Embryonic facial prominence (tissue), 1 donor: ENCODE measurements at regions not wholly inside any gene's neighbourhood (a gene's known extent, or its start where the extent isn't known, plus 50 kb on each side); places are given as distances from the start of the nearest gene placed in this dataset.

Experiments
- DNase-seq: peaks from one replicate; pipeline ENCODE4 v3.0.0-alpha.2; 2016; ENCODE audit errors: extremely low spot score

DNA sequence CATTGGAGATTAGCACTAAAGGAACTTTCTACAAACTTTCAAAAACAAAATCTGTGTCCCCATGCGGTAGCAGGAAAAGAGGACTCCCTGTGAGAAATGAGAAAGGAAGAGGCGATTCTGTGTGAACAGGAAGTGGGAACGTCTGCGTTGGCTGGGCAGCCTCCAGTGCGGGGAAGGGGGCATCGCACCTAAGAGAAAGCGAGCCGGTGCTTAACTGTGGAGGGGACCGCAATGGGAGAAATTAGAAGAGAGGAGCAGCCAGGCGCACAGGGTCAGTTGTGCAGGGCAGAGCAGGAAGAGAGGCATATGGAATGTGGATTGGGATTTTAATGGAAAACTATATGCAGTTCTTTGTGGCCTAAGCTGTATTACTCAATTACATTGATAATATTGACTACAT lies 77.4 kb upstream of the DOCK9 start:
- no peak for DNase-seq

DNA sequence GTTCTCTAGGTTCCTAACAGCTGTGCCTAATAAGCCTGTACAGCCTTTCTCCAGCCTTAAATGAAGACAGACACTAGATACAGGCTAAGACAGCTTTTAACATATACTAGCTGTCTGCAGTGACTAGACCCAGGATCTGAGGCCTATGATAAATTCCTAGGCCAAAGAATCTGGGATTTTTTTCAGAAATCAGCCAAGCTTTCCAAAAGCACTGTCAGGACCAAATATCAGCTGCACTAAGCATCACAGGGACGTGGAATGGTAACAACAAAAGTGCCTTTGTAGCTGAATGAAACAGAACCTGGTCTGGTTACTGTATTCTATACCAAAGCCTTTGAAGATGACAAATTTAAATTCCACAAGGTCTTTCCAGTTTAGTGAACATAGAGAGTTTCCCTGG lies 77.9 kb upstream of the DOCK9 start:
- DNase-seq: no peak

DNA sequence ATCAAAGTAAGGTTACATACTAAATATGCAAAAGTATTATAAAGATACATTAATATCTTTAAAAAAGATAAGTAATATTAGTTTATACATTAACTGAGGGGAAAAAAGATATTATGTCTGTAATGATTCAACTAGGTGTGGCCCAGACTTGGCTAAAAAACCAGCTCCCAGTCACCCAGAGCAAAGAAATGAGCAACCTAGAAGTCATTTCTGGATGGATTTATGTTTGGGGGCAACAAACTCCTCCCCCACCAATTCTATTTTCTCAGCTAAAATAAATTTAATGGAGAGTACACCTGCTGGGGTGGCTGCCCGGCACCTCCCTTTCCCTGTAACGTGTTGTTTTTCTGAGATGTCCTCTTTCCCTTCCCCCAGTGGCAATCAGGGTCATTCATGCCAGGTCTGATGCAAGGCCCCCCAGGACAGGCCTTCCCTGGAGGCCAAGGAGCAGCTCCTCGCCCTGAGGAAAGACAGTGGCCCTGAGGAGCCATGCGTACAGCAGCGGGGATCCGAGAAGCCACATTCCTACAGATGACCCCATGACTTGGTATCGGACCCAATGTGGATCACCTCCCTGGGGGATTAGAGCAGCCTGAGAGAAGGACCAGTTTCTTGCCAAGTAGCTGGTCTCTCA lies 78.6 kb upstream of the DOCK9 start:
- DNase-seq: no peak

DNA sequence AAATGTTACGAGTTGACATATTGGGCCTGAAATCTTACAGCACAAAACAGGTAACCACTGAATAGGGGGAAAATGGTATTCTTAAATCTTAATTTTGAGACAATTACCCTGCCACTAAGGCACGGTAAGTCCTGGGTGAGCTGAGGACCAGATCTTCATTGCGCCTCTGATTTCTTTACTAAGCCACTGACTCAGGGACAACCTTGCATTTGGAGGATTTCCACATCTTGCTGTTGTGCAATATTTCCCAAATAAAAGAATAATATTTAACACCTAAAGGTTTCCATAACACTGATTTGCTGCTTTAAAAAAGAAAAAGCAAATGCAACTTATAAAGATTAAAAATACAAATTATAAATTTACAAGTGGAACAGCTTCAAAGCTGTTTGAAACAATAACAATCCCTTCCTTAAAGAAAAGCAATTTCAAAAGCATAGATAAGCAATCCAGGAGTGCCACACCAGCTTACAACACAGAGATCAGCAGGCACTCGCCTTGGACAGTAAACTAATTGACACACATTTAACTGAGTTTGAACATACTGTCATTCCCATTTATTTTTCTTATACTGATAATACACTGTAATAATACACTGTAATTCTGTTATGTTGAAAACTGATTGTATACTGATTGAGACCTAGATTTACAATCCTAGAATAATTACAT lies 79.6 kb upstream of the DOCK9 start:
- no peak for DNase-seq

DNA sequence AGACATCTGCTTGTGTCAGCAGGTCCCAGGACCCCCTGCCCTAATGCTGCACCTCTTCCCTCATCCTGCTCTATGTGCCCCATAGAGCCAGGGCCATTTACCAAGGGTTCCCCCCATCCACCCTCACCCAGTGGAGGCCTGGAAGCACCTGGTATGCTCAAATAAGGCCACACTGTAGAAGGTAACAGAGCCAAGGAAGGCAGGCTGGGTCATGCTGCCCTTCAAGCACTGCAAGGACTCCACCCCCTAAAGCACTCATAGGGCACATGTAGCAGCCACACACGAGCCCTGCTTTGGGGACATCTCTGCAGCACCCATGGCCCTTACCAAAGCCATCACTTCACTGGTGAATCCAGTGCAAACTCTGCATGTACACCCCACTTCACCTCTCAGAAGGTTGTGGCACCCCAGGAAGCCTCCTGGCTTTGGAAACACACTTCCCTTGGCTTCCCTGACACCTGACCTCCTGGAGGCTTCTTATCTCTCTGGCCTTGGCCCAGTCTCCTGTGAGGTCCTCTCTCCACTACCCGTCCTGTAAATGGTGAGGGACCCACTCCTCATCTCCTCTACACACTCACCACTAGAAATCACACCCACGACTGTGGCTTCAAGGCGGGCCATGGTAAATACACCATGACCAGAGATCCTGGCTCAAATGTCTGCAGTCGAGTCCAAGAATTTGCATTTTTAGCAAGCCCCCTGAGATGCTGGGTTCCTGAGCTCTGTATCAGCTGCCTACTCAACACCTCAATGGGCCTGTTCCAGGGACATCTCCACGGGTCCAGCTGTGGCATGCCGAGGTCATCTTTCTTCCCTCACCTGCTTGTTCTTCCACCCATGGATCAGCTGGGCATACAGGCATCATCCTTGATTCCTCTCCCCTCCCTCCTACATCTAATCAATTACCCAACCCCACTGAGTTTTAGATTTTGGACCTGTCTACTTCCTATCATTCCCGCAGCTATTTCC lies 80.9 kb upstream of the DOCK9 start:
- no peak for DNase-seq

DNA sequence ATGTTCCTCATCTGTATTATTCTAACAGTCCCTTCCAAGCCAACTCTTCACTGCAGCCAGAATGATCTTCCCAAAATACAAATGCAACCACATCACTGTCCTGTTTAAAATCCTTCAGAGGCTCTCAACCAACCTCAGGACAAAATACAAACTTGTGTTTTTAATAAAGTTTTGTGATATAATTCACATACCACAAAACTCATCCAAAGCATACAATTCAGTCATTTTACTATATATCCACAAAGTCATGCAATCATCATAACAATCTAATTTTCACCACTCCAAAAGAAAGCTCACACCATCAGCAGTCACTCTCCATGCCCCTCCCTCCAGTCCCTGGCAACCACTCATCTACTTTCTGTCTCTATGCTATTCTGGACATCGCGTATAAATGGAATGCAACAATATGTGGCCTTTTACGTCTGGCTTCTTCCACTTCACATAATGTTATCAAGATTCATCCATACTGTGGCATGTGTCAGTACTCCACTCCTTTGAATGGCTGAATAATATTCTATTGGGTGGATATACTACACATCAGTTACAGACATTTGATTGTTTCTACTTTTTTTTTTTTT lies 81.7 kb upstream of the DOCK9 start:
- DNase-seq: no peak

DNA sequence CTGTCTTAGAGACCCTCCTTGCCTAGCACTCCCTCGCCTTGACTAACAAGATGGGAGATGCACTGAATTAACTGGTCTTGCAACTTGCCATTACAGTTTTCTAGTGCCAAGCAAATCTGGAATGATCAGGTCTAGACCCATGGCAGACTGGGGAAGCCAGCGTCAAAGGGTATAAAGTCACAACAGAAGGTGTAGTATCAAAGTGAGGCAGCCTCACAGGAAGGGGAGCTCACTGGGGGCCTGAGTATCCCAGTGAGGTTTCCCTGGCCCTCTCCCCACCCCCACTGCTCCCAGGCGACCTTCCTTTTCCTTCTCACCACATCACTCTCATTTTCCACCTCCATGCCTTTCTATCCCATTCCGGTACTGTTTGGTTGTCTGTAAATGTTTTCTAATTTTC lies 83.5 kb upstream of the DOCK9 start:
- DNase-seq: no peak

DNA sequence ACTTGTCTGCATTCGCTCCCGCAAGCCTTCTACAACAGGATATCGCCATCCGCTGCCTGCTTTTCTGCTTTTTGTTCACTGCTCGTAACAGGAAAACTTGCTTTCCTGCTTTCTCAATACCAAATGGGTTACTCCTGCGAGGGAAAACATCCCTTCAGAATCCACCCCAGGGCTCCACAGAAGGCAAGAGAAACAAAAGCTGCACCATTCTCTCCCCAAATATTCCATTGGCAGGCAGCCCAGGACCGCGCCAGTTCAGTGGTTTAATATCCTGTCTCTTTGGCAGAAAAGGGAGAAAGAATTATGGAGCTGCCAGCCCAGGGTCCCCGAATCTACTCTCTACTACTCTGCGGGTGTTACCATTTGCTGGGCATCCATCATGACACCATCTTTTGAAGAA lies 84.7 kb upstream of the DOCK9 start:
- DNase-seq: no peak

DNA sequence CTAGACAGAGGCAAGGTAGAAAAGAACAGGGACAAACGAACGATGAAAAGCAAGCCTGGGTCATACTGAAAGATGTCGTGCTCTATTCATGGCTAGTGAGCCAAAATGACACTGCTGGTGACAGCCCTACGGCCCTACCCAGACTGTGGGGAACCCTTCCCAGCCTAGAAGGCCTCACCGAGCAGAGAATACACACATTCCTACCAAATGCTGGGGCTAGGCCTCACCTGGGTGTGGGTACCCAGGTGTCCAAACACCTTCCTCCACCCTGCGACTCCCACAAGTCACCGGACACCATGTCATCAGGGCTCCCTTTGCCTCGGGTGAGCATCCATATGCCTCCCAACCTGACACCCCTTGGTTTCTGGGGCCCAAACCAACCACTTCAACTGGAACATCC lies 85.3 kb upstream of the DOCK9 start:
- no peak for DNase-seq

DNA sequence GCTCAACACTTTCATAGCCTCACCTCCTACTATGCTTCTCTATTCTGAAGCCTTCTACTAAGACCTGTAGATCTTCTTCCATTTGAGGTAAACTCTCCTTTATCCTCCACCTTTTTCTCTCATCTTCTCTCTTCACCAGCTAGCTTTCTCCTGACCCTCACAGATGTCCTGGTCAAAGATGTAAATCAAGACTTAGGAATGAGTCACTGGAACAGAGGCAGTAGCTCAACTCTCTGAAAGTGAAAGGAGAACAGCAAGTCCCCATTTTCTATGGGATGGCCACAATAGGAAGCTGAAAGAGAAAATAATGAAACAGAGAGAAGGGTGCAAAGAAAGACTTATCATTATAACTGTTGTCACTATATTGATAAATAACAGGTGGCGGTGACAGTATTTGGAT lies 86.1 kb upstream of the DOCK9 start:
- no peak for DNase-seq

DNA sequence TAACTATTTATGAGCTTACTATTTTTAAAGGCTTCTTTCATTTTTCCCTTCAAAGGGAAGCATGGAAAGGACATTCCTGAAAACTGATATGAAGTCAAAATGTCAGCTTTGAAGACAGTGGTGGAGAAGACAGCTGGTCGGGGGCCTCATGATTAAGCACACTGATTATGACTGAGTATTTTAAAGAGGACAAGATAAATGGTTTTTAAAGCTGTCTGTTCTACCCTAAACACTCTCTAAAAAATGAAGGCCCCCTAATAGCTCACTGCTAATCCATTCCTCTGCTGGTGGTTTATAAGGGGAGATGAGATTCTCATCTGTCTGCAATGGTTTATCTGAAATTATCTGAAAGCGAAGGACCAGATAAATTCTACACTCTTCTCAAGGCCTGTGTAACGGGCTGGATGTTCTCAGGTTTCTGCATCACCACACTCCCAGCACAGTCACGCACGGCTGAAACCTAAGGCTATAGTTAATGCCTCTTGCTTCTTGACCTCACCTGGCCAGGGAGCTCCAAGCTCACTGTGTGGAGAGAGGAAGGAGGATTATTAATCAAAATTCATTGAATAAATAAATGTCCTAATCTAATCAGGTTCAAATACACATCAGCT lies 86.9 kb upstream of the DOCK9 start:
- no peak for DNase-seq

DNA sequence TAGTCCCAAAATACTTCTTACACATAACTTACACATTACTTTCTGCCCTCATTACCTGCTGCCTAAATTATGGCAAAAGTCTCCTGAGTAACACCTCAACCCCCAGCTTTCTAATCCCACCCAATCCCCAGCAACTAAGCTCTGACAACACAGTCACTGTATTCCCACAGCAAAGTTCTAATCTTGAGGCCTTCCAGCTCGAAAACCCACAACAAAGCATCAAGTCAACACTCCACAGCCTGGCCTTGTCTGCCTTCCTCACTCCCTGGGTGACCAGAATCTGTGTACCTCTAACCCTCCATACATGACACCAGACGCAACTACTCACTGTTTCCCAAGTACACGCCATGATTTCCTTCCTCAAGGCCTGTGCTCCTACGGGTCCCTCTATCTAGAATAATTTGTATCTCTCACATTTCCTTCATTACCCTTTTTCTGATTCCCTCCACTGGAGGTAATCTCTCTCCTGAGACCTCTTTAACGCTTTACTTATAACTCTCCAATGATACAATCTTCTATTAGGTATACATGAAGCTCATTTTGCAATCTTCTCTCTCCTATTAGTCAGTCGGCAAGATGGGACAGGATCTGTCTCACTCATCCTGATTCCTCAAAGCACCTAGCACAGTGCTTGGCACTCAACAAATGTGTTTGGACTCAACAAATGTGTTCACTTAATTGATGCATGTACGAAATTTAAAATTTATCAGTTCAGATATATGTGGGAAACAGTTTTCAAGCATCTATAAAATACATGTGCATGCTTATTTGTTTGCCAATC lies 87.6 kb upstream of the DOCK9 start:
- DNase-seq: no peak

DNA sequence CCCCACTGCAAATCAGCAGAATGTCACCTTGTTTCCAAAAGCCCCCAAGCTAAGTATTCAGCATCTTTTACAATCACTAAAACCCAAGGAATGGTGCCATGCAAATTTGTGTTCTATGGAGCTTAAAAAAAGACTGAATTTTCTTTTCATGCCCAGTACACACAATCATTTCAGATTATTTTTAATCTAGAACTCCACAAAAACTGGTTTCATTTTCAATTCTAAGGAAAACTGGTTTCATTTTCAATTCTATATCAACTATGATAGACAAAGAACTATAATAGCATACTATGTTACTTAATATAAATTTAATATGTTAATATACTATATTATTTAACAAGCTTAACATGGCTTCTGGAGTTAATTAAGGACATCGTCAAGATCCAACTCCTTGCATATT lies 88.4 kb upstream of the DOCK9 start:
- no peak for DNase-seq

DNA sequence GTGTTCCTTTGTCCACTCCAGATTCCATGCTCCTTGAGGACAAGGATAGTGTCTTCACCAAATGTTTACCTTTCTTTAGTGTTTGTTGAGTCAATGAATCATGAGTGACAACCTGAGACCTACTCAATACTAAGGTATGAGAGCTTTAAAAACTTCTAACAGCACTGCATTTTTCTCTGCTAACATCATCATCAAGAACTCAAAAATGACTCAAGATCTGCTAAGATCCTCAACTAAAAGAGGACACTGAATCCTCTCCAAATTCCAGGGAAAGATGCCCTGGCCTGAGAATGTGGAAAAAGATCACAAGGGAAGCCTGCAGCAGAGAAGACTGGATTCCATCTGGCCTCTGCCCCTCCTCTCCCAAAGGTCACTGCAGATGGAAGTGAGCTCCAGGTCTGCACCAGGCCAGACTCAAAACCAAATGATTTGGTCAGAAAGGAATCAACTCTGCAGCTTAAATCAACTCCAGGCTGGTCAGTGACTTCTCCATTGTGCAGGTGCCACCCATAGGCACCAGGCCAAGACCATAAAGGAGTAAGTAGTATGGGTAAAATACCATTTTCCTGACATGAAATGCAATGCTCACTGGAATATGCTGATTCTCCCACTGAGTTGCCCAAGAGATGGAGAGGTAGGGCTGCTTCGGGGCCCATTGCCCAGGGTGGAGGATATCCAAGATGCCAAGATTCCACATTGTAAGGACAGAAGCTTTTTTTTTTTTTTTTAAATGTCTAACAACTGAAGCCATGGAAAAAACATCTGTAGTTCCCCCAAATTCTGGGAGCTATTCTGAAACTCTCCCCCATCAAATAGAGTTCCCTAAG lies 89.5 kb upstream of the DOCK9 start:
- no peak for DNase-seq

DNA sequence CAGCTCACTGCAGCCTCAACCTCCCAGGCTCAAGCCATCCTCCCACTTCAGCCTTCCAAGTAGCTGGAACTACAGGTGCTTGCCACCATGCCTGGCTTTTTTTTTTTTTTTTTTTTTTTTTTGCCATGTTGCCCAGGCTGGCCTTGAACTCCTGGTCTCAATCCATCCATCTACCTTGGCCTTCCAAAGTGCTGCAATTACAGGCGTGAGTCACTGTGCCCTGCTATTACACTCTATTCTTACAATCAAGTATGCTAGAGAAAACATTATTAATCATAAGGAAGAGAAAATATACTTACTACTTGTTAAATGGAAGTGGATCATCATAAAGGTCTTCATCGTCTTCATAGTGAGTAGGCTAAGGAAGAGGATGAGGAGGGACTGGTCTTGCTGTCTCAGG lies 93.3 kb upstream of the DOCK9 start:
- no peak for DNase-seq

DNA sequence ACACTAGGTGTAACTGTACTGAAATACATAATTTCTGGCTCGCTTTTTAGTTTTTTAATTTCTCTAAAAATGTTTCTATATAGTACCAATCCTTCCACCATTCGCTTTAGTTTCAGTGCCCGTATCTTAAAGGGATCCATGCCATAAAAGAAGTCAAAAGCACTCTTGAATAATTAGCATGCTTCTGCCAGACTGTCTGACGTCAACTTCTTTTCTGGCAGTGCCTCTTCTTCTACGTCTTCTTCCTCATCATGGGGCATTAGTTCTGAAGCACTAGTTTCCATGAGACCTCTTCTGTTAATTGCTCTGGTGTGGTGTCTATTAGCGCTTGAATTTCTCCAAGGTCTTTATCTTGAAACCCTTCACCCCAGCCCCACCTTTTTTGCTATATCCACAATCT lies 93.8 kb upstream of the DOCK9 start:
- no peak for DNase-seq

DNA sequence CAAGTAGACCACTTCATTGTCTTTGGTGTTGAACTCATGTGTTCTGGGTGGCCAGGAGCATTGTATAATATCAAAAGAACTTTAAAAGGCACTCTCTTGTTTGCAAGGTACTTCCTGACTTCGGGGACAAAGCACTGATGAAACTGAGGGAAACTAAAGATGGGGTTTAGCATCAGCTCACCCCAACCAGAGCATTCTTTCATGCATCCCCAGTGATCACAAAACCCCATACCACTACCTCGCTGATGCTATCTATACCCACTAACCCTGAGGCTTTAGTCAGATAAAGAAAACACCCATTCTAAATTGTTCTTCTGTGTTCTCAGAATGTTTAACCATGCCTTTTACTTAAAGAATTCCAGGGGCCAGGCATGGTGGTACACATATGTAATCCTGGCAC lies 94.5 kb upstream of the DOCK9 start:
- DNase-seq: no peak

DNA sequence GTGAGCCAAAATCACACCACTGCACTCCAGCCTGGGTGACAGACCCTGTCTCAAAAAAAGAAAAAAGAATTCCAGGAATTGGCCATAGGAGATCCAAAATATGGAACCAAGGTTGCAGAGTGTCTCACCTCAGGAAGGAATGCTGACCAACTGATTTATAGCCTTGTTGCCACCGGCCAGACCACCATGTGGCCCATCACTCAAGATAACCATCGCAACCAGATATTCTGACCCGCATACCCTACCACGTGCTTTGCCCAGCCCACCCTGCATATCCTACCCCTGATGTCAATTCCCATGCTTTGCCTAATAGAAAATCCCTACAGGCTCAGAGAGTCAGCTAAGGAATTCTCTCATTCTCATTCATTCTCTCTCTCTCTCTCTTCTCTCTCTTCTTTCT lies 95.1 kb upstream of the DOCK9 start:
- no peak for DNase-seq

DNA sequence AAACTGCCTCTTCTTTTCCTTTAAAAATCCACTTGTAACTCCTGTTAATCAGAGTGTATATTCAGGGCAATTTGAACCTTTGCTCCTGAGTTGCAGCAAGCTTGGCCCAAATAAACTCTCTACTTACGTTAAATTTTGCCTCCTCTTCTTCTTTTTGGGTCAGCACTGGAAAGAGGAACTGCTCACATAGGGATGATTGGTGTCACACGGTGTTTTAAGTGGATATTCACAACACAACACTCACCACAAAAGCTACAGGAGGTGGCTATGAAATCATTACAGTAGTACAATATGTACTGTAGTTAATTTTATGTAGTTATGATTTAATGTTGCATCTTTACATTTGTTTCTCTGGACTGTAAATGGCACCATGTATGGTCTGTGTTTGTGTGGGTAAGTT lies 96.8 kb upstream of the DOCK9 start:
- no peak for DNase-seq
